ENCODE measurements at regions not wholly inside any gene's neighbourhood (a gene's known extent, or its start where the extent isn't known, plus 50 kb on each side); places are given as distances from the start of the nearest gene placed in this dataset.

DNA sequence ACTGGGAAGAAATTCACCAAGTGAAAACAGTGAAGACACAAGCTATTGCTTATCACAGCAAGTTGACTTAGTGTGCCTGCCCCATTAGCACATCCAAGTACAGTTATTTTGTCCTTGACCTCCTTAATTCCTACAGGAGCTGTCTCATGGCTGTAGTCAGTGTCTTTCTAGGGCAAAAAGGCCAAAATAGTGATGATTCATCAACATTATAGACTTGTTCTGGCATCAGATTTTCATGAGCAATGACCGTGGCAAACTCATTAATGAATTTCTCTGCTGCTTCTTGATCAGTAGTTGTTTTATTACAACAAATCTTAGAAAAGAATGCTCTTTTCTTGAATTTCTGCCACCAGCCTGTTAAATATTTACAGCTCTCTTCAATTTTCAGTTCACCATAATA, 1169.3 kb upstream of the DDX18 start:
- no peak for DNase-seq

DNA sequence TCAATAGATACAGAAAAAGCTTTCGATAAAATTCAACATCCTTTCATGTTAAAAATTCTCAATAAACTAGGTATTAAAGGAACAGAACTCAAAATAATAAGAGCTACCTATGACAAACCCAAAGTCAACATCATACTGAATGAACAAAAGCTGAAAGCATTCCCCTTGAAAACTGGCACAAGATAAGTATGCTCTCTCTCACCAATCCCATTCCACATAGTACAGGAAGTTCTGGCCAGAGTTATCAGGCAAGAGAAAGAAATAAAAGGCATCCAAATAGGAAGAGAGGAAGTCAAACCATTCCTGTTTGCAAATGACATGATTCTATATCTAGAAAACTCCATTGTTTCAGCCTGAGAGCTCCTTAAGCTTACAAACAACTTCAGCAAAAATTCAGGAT, 1145.8 kb upstream of the DDX18 start:
- DNase-seq: no peak

DNA sequence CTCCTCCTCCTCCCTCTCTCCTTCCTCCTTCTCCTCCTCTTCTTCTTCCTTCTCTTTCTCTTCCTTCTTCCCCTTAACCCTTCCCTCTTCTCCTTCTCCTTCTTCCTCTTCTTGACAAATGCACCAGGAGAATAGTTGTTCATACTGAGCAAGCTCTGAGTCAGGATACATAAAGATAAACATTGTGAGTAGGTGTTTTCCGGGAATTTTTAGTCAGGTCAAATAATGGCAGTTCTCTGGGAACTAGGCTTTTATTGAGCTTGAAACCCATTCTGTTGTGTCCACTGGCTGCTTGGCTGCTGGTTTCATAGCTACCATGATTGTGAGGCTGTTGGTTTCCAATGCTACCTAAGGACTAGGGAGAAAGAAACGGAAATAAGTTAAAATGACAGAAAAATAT, 1144.7 kb upstream of the DDX18 start:
- no peak for DNase-seq

DNA sequence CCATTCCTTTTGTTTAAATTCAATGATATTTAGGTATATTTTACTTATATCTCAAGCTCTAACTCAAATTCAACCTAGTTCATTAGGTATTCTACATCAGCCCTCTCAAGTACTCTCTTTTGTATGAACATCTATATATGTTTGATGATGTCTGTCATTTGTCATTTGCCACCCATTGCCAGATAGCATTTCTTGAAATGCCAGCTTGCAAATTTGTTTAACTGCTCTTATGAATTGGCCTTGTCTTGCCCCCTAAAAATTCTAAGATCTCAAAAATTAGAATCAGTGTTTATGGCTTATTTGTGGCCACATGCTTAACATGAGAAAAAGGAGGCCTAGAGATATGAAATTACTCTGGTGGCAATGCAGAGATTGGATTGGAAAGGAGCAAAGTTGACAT, 1140.3 kb upstream of the DDX18 start:
- no peak for DNase-seq

DNA sequence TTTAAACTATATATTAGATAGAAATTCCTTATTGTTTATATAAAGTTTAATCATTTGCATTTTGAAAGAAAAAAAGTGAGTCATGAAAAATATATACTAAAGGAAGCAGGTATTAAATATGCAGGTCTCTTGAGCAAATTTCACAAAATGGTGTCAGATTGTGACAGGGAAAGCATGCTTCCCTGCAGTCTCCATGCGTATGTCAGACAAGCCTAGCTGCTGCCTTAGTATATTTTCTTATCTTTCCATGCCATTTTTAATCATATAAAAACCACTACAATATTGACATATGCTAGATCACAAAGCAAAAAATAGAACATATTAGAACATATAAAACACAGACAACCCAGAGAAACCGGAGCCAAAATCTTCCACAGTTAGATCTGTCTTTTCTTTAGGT, 1137.7 kb upstream of the DDX18 start:
- DNase-seq: no peak

DNA sequence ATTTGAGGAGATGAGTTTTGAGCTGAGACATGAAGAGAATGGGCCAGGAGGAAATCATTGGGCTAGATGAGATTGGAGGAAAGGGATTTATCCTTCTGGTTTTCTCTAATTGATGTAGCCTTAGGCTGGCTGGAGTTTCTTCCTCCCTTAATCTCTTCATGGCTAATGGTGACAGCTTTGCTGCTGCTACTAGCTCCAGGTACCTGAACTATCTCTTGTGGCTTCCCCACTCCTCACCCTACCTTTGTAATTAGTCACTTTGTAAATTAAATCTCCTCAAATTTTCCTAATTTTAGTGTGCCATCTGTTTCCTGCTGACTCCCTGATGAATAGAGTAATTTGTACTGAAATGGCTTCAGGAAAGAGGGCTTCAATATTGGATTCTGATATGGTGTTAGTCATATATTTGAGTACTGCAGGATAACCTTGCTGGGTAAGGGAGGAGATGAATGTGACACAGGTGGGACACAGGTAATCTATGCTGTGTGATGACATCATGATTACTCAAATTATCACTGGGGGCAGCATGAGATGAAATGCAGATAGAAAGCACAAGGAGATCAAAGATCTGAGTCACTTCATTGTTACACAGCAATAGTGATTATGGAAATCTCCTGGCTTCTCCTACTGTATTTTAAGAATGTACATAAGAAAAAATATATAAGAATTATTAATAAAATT, 1134.1 kb upstream of the DDX18 start:
- no peak for DNase-seq

DNA sequence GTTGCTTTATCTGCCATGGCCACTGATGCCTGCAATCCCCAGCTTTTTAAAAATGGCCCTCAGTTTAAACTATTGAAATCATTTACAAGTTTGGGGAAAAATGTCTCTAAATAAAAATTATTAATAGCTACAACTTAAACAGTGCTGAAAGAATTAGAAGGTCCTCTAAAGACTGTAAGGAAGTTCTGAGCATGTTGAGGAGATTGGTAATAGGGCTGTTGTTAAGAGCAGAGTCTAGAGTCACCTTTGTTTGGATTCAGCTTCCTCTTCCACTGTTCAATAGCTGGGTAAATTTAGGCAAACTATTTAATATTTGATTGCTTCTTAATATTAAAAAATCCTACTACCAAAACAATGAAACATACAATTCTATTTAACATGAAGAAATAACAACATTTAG, 1127.1 kb upstream of the DDX18 start:
- DNase-seq: no peak

DNA sequence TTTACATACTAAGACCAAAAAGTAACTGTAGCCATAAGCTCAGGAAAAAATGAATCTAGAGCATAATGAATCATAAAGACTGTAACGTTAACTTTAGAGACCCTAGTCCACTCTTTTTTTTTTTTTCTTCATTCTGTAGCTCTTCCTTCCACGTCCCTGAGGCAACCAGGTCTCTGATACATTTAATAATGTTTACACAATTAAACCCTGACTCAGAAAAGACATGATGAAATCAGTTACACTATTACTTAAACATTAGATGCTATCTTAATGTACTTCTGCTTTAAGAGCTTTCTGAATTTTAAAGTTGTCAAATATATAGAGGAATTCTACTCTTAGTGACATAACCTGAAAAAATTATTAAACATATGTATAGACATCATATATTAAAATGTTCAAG, 1121.5 kb upstream of the DDX18 start:
- DNase-seq: no peak

DNA sequence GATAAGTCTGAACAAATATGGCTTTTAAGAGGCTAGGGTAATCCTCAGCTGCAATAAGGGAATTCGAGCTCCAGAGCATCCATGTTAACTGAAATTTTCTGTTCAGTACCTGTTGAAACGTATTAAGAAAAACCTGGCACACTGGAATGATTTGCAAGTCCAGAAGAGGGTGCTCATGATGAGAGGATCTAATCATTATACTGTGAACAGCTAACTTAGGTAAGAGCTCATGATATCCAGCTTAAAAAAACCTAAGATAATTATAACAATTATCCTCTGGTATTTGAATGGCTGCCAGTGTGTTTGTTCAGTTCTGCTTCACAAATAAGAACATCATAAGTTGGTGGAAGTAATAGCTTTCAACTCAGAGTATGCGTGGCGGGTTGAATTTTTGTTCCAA, 1118.3 kb upstream of the DDX18 start:
- no peak for DNase-seq

DNA sequence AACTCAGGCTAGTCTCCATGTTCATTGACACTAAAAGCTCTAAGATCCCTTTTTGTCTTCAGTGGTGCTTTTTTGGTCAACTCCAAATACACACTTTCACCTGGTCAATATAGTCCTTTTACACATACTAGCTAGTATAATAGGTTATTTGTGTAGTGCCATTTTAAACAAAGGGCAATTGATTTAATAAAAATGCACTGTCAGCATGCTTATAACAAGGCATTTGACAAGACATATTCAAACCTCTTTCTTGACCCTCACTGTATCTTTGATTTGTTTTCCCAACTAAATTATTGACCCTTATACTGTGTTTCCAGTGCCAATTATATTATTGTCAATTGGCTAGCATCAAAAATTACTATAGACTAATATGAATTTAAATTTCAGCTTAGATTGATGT, 1117.6 kb upstream of the DDX18 start:
- no peak for DNase-seq

DNA sequence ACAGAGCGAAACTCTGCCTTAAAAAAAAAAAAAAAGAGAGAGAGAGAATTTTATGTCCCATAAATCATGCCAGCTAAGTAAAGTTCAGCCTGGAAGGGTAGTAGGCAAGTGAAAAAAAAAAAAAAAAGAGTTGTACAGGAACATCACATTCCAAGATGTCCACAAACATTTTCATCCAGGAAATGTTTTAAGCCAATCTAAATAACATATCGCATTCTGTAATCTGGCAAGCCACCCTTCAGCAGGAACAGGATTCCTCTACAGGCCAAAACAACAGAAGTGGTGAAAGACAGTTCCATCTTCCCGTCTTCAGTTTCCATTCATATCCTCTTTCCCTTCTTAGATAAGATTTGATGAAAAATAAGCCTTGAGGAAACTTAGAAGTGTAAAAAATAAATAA, 1108.1 kb upstream of the DDX18 start:
- DNase-seq: no peak

DNA sequence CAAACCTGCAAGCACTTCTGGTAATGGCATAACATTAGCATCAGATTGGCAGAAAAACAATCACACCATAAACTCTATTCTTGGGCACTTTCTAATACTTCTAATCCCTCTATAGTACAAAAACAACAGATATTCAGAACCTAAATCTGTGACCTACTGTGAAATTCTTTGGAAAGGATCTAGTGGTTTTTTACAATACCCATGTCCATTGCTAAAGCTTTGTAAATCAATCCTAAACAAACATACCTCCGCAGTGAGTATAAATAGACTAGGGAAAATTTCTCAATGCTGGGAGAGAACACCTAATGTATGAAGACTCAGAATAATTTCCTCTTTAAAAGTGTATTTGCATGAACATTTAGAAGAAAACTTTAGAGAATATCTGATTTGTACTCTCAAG, 1098.5 kb upstream of the DDX18 start:
- DNase-seq: no peak

DNA sequence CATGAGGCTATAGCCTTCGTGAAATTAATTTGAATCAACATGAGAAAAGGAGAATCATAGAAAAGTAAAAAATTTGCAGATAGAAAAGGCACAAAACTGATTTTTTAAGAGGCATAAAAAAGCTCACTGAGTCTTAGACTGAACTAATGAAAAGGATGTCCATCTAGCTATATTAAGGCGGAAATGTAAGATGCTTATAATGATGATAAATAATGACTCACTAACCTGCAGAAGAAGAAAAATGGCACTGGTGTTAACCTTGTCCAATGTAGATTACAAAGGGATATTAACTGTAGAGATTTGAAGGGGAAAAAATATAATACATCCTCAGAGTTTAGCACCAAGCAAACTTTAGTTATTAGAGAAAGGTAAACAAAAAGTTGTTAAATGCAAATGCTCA, 1098.0 kb upstream of the DDX18 start:
- no peak for DNase-seq

DNA sequence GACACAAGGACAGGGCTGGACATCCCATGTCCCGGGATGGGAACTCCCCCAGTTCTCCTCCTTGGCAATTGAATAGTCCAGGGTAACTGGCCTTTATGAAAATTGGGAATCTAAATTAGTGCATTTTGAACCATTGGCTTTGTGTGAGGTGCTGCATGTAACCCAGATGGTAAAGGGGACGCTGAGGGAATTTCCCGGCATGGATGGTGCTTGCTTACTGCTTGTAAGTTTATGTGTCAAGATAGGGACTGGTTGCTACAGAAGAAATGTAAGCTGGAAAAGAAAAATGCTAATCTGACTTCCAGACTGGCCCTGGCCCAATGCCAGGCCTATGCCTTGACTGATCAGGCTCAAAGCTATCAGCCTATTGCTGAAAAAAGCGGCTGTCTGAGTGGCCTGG, 1096.7 kb upstream of the DDX18 start:
- no peak for DNase-seq

DNA sequence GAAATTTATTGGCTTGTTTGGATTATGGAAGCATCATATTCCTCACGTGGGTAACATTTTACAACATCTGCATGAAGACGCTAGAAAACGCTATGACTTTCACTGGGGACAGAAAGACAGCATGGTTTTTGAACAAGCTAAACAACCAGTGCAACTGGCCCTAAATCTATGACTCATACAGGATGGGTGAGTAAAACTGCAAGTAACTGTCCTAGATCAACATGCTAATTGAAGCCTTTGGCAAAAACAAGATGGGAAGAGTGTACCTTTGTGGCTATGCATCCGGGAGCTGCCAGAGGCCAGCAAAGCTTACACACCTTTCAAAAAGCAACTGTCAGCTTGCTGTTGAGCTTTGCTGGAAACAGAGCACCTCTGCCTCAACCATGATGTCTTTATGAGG, 1096.0 kb upstream of the DDX18 start:
- DNase-seq: no peak

DNA sequence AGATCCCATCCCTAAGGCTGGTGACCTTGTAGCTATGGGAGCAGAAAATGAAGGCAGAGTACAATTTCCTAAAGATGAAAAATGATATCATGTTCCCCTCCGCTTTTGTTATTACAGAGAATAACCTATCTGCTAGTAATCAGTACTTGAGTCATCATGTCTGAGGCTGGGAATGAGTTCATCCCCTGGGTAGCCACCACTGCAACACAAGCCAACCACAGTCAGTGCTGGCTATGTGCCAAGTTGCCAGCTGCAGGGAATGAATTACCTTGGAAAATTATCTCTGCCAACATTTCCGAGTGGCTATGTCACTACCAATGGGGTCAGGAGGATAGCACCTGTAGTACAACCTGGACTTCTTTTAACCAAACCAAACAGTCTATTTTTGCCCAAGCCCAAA, 1094.7 kb upstream of the DDX18 start:
- DNase-seq: no peak

DNA sequence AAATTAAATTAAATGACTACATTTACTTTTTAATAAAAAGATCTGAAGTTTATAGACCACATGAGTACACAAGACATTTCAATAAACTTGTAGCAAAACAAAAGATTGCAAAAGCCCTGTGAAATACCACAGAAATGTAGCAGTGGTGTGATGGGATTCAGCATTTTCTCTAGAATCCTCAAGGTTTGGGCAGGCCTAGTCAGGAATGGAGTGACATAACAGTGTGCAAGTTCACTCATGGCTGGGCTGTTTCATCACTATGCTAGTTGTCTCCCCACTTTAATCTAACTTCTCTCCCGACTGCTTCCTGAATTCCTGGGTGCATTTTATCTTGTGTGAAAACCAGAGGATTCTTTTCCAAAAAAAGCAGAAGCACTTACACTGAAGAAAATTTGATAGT, 1089.9 kb upstream of the DDX18 start:
- no peak for DNase-seq

DNA sequence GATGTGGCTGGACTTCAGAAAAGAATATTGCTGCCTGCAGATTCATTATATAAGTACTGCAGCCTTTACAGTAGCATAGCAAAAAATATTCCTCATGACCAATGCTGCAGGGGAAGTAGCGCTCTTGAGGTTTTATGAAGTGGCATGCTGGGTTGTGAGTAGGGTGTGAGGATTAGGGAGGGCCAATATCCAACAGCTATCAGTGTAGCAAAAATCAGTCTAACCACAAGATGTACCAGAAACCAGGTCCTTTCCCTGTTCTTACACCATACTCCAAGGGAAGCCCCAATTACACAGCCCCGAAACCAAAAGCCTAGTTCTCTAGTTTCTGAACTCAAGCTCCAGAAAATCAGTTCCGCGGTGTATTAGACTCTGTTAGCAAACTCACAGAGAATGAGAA, 1082.2 kb upstream of the DDX18 start:
- no peak for DNase-seq

DNA sequence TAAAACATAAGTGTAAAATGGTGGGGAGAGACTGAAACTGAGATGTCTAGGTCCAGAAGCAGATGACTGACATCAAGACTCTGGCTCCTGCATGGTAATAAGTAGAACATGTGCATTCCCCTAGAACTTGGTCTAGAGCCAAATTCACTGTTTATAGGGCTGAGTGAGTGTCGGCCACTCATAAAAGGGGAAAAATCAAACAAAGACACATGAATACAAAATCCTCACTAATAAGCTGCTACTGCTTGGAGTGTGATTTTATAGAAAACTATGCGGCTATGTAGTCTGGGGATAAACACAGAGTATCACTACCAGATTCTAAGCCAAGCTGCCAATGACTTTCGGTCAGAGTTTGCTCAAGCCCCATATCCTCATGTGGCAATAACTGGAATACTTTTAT, 1080.8 kb upstream of the DDX18 start:
- DNase-seq: no peak

DNA sequence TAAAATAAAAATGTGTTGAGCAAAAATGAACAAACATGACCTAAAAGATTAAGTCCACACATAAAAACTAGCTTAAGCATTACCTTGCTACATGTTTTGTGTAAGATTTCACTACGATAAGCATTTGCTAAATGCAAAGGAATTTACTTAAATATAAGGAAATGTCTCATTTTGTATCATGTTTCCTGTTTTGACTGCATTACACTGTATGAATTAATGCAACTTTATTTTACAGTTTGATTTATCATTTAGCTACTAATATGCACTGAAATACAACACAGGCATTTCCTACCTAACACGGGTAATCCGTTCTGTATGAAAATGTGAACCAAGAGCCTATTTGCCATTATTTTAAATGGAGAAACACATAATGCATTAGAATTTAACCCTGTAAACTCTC, 1076.5 kb upstream of the DDX18 start:
- DNase-seq: no peak

DNA sequence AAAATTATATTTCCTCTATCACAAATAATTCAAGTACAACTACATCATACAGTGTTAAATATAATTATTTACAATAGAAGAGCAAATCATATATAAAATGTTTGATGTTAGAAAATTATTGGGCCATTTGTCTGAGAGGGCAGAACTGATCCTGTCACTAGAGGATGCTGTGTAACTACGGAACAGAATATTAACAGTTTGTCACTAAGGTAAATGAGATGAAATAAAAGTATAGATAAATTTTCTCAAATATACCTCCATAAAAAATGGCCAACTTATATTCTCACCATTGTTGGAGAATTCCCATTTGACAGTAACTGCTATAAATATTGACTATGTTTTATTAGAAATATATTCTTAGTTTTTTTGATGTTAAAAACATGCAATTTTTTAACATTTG, 1067.4 kb upstream of the DDX18 start:
- no peak for DNase-seq

DNA sequence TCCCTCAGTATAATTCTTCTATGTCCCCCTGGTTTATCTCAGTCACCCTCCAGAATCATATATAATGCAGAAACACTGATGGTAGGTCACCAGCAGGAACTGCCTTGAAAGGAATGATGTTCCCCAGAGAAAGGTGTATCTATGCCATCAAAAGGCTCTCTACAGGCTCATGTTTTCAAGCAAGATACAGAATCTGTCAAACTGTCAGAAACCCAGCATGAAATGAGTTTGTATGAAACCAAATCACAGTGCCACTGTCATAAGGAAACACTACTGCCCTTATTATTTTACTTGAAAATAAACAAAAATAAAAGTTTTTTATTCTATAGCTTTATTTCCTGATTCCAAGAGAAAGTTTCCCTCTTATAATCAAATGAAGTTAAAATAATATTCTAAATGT, 1064.5 kb upstream of the DDX18 start:
- no peak for DNase-seq

DNA sequence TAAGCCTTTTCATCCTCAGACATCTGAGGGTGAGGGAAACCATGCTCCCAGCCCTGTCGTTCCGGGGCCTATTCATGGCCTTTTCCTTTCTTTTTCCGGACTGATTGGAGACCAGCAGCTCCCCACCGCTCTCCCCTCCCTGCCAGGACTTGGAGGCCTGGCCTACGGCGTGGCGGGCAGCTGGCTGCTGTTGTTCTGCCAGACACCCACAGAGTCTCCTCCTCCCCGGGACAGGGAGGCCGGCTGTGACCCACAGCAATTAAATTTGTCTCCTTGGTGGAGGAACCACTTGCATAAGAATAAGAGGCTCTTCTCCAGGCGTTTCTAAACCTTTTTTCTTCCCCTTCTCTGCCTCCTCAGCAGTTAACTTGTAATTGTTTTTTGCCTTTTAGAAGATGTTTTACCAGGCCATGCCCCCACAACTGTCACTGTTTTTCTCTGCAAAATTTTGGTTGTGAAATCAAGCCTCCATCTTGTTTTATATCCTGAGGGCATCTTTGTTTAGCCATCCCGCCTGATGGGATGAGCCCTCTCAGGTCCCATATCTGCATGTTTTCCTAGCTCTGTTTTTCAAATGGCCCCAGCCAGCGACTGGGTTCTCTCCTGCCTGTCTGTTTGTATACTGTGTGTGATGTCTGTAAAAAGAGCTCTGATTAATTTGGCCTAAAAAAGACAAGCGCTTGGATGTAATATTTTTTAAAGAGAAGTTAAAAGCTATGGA, 1060.0 kb upstream of the DDX18 start:
- no peak for DNase-seq

DNA sequence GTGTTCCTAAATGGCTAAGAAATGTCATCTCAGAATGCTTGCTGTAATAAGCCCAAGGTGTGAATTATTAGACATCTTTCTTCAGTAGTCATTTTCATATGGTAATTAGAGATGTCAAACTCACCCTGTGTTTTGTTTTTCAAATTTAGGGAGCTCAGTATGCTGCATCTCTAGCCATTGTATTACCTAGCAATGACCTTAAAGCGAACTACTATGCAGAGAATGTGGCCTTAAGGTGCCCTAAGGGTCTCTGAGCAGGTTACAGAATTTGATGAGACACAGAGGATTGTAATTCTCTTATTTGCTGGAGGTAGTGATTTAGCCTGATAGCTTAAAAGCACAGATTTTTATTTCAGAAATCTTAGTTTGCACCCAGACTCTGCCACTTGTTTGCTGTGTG, 1052.6 kb upstream of the DDX18 start:
- DNase-seq: no peak

DNA sequence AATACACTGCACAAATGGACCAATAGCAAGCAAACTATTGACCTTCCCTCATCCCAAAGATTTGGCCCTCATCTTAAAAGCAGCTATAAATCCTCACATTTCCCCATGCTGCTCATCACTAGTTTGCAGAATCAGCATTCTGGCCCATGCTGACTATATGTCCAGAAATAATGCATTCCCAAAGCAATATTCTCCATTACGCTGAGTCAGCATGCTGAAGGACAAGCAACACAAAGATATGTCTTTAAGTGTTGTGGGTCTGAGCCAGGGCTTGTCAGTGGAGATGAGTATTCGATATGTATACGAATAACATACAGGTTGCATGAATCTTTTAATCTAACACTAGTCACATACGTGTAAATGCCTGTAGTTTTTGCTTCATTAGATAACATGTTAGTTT, 1045.0 kb upstream of the DDX18 start:
- DNase-seq: no peak

Data from stimulated activated CD4-positive, alpha-beta T cell treated with anti-CD3 and anti-CD28 coated beads, Interleukin-2, amount 100 ng/mL, for 48 hours (primary cell).